Thyroid gland (tissue), 4 donors: ENCODE measurements at regions not wholly inside any gene's neighbourhood (a gene's known extent, or its start where the extent isn't known, plus 50 kb on each side); places are given as distances from the start of the nearest gene placed in this dataset.

Source experiments
- POLR2A ChIP-seq, 2 donors: fragments of 450-650 bp; IDR thresholded peaks; one replicate each; pipeline ENCODE4 v1.6.1; 2017; ENCODE audit warnings: antibody characterized with exemption in 2 of 2, mild to moderate bottlenecking in 2 of 2, moderate library complexity in 1 of 2
- TF ChIP-seq, protein P1 (sequence below), 6 experiments: fragments of 200-600 bp in 3 of 6; fragments of 450-650 bp in 3 of 6; sonication (generic) in 3 of 6; IDR thresholded peaks; one replicate each; pipeline ENCODE4 v1.5.1; 2016 to 2019; ENCODE audit warnings: antibody characterized with exemption in 6 of 6, mild to moderate bottlenecking in 2 of 6, inconsistent platforms in 1 of 6, moderate library complexity in 1 of 6

DNA sequence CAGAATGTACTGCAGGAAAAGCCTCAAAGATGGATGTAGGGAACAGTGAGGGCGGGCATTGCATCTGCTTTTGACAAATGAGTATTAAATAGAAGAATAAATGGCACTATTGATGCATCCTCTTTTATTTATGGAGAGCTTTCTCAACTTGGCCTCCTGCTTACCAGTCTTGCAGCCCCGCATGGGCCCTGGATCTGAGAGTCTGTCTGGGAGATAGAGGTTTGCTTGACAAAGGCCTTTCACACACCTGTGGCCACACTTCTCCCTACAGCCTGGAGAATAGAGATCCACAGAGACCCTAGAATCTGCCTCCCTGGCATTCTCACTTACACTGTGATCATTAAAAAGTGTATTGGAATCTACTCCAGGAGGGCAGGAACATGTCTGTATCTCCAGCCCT is 203.8 kb upstream of the CDH4 start:
- TF ChIP-seq, protein P1, sequence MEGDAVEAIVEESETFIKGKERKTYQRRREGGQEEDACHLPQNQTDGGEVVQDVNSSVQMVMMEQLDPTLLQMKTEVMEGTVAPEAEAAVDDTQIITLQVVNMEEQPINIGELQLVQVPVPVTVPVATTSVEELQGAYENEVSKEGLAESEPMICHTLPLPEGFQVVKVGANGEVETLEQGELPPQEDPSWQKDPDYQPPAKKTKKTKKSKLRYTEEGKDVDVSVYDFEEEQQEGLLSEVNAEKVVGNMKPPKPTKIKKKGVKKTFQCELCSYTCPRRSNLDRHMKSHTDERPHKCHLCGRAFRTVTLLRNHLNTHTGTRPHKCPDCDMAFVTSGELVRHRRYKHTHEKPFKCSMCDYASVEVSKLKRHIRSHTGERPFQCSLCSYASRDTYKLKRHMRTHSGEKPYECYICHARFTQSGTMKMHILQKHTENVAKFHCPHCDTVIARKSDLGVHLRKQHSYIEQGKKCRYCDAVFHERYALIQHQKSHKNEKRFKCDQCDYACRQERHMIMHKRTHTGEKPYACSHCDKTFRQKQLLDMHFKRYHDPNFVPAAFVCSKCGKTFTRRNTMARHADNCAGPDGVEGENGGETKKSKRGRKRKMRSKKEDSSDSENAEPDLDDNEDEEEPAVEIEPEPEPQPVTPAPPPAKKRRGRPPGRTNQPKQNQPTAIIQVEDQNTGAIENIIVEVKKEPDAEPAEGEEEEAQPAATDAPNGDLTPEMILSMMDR (IDR thresholded peaks at IDR 0.05), result no peak
- no peak for TF ChIP-seq POLR2A (IDR thresholded peaks at IDR 0.05)
